CD4-positive, alpha-beta T cell (primary cell): ENCODE measurements at regions not wholly inside any gene's neighbourhood (a gene's known extent, or its start where the extent isn't known, plus 50 kb on each side); places are given as distances from the start of the nearest gene placed in this dataset.

Experiments used
- ATAC-seq: fragments of 200-7000 bp; cut with Tn5 transposase; one replicate; pipeline ENCODE4 v1.10.0; 2022; ENCODE audit warnings: mild to moderate bottlenecking; ENCODE audit not compliant: poor library complexity
- CTCF ChIA-PET: fragments of 350-600 bp; sonication (Branson Sonifier 250); formaldehyde crosslinking; loops from one replicate; lab custom pipeline; 2021; ENCODE audit warnings: antibody characterized with exemption, inconsistent platforms; lab: Charles Lee
- POLR2A ChIA-PET: fragments of 350-600 bp; sonication (Branson Sonifier 250); formaldehyde crosslinking; loops from one replicate; lab custom pipeline; 2021; ENCODE audit warnings: antibody characterized with exemption, inconsistent platforms; lab: Charles Lee
- DNase-seq, 14 experiments: peaks; one replicate each; pipeline ENCODE4 v3.0.0-alpha.2; 2013 to 2020; ENCODE audit warnings: mixed read lengths in 2 of 14
- H3K27ac ChIP-seq, 2 donors: one replicate each; pipeline versions ENCODE4 v1.5.1 to v1.7.0; 2013; ENCODE audit warnings: low read length in 2 of 2, low read depth in 1 of 2, mild to moderate bottlenecking in 1 of 2
- H3K27me3 ChIP-seq, 2 experiments: 1 replicate in 1 of 2; 2 replicates in 1 of 2; pipeline versions ENCODE4 v1.6.1 to v1.7.0; 2013; ENCODE audit warnings: low read length in 2 of 2, control low read depth in 1 of 2, mild to moderate bottlenecking in 1 of 2, moderate library complexity in 1 of 2; ENCODE audit not compliant: insufficient read depth in 2 of 2, control insufficient read depth in 1 of 2
- H3K36me3 ChIP-seq: one replicate; pipeline ENCODE4 v1.6.1; 2013; ENCODE audit warnings: low read length, control low read depth; ENCODE audit not compliant: insufficient read depth
- H3K4me1 ChIP-seq: one replicate; pipeline ENCODE4 v1.6.1; 2013; ENCODE audit warnings: low read length, control low read depth; ENCODE audit not compliant: insufficient read depth
- H3K4me3 ChIP-seq: one replicate; pipeline ENCODE4 v1.5.1; 2013; ENCODE audit warnings: mild to moderate bottlenecking, low read length, moderate library complexity
- H3K9me3 ChIP-seq, 2 experiments: 1 replicate in 1 of 2; 2 replicates in 1 of 2; pipeline versions ENCODE4 v1.6.1 to v1.7.0; 2013; ENCODE audit warnings: low read length in 2 of 2, mild to moderate bottlenecking in 2 of 2, control low read depth in 1 of 2, moderate library complexity in 1 of 2; ENCODE audit not compliant: control insufficient read depth in 1 of 2, insufficient read depth in 1 of 2
- H3K27ac Mint-ChIP-seq: one replicate; pipeline ENCODE4 v1.8.0; 2020; ENCODE audit warnings: mixed read lengths
- H3K27me3 Mint-ChIP-seq: one replicate; pipeline ENCODE4 v1.8.0; 2021; ENCODE audit warnings: mixed read lengths
- H3K36me3 Mint-ChIP-seq: one replicate; pipeline ENCODE4 v1.8.0; 2021; ENCODE audit warnings: low read depth, mixed read lengths
- H3K4me1 Mint-ChIP-seq: one replicate; pipeline ENCODE4 v1.8.0; 2021; ENCODE audit warnings: low read depth, mixed read lengths
- H3K4me3 Mint-ChIP-seq: one replicate; pipeline ENCODE4 v1.8.0; 2020; ENCODE audit warnings: mild to moderate bottlenecking, mixed read lengths
- H3K9me3 Mint-ChIP-seq: one replicate; pipeline ENCODE4 v1.8.0; 2020; ENCODE audit warnings: mixed read lengths
- CTCF ChIP-seq: fragments of 200-600 bp; IDR thresholded peaks from one replicate; pipeline ENCODE4 v1.8.0; 2022; ENCODE audit warnings: antibody characterized with exemption, mild to moderate bottlenecking
- intact Hi-C, 2 experiments: fragments of 100-400 bp; cut with DNase I in 1 of 2; cut with micrococcal nuclease in 1 of 2; formaldehyde crosslinking; loops; one replicate each; pipeline versions ENCODE4 v1.15.1 to v1.9.0; 2023 to 2025; cut with DNase I, micrococcal nuclease

DNA sequence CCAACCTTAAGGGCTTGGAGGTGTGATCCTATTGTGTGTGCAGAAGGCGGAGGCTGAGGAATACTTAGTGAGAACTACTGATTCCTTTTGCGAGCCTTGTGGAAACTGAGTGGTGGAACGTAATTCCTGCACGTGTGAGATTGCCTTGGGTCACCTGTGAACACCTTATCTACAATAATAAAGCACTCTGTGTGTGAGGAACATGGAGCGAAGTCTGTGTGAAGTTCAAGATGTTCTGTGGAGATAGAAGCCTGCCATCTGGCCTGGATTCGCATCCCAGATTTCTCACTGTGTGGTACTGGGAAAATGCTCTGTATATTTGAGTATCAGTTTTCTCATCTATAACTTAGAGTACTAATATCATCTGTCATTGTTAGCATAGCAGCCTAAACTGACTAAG, 179.5 kb upstream of the PDZRN3 start:
- H3K27me3 Mint-ChIP-seq, result no peaks in the 10 kb centered on the region
- H3K27ac ChIP-seq, result no peak overlapping the region
- no peaks in the 10 kb centered on the region for H3K4me1 ChIP-seq
- H3K4me3 ChIP-seq, result no peak overlapping the region
- DNase-seq, result no peak
- CTCF ChIA-PET, result no interaction called here
- no peaks in the 10 kb centered on the region for H3K27me3 ChIP-seq
- no peak for TF ChIP-seq CTCF
- no peak overlapping the region for H3K4me3 Mint-ChIP-seq
- no peaks in the 10 kb centered on the region for H3K36me3 ChIP-seq
- intact Hi-C loops, result no loop called here
- peaks cover 6% of the 10 kb centered on the region for H3K9me3 Mint-ChIP-seq
- ATAC-seq, result no peak
- peaks cover 0 to 5% of the 10 kb centered on the region in 2 experiments for H3K9me3 ChIP-seq
- H3K36me3 Mint-ChIP-seq, result no peaks in the 10 kb centered on the region
- POLR2A ChIA-PET, result no interaction called here
- H3K4me1 Mint-ChIP-seq, result no peaks in the 10 kb centered on the region
- no peak overlapping the region for H3K27ac Mint-ChIP-seq

DNA sequence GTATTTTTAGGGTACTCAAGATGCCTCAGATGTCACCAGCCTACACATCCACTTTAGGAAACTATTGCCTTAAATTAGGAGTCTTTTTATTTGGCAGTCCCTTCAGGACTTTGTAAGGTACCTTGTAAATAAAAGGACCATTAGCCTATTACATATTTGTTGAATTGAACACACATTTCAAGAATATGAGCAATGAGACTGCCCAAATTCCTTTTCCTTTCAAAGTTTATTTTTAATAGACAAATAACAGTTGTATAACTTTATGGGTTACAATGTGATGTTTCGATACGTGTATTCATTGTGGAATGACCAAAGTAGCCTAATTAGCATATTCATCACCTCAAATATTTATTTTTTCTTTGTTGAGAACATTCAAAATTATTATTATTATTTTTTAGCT, 176.7 kb upstream of the PDZRN3 start:
- no peaks in the 10 kb centered on the region for H3K9me3 ChIP-seq
- ChIA-PET POLR2A (no interaction called here), CTCF (no interaction called here)
- no peak overlapping the region for H3K27ac Mint-ChIP-seq
- H3K9me3 Mint-ChIP-seq, result peaks cover 6% of the 10 kb centered on the region
- no peak overlapping the region for H3K27ac ChIP-seq
- DNase-seq (no peak), ATAC-seq (no peak)
- no peak overlapping the region for H3K4me3 Mint-ChIP-seq
- H3K4me1 Mint-ChIP-seq, result no peaks in the 10 kb centered on the region
- intact Hi-C loops, result no loop called here
- H3K4me1 ChIP-seq, result no peaks in the 10 kb centered on the region
- H3K36me3 ChIP-seq, result no peaks in the 10 kb centered on the region
- H3K27me3 Mint-ChIP-seq, result no peaks in the 10 kb centered on the region
- H3K27me3 ChIP-seq, result no peaks in the 10 kb centered on the region
- no peak for TF ChIP-seq CTCF
- no peak overlapping the region for H3K4me3 ChIP-seq
- H3K36me3 Mint-ChIP-seq, result no peaks in the 10 kb centered on the region

- no peaks in the 10 kb centered on the region for H3K27me3 Mint-ChIP-seq
- intact Hi-C loops, result no loop called here
- ChIA-PET POLR2A (no interaction called here), CTCF (no interaction called here)
- H3K4me1 Mint-ChIP-seq, result no peaks in the 10 kb centered on the region
- H3K4me3 ChIP-seq, result no peak overlapping the region
- DNase-seq, result no peak
- no peaks in the 10 kb centered on the region for H3K4me1 ChIP-seq
- no peak overlapping the region for H3K27ac Mint-ChIP-seq
- H3K4me3 Mint-ChIP-seq, result no peak overlapping the region
- no peak for TF ChIP-seq CTCF
- no peaks in the 10 kb centered on the region for H3K36me3 ChIP-seq
- no peaks in the 10 kb centered on the region for H3K27me3 ChIP-seq
- no peak for ATAC-seq
- H3K27ac ChIP-seq, result no peak overlapping the region
- no peaks in the 10 kb centered on the region for H3K36me3 Mint-ChIP-seq
- H3K9me3 ChIP-seq, result peaks cover 0 to 5% of the 10 kb centered on the region in 2 experiments
- no peaks in the 10 kb centered on the region for H3K9me3 Mint-ChIP-seq
Measured at GRCh38 chr3:73797311-73797710, 172.6 kb upstream of the PDZRN3 start.
